HG02763 (cell line): ENCODE measurements at regions not wholly inside any gene's neighbourhood (a gene's known extent, or its start where the extent isn't known, plus 50 kb on each side); places are given as distances from the start of the nearest gene placed in this dataset.

Experiments used
- ATAC-seq: cut with Tn5 transposase; IDR thresholded peaks from one replicate; pipeline ENCODE4 v1.9.1; 2021; ENCODE audit warnings: mild to moderate bottlenecking, moderate library complexity; ENCODE audit not compliant: unreplicated experiment

DNA sequence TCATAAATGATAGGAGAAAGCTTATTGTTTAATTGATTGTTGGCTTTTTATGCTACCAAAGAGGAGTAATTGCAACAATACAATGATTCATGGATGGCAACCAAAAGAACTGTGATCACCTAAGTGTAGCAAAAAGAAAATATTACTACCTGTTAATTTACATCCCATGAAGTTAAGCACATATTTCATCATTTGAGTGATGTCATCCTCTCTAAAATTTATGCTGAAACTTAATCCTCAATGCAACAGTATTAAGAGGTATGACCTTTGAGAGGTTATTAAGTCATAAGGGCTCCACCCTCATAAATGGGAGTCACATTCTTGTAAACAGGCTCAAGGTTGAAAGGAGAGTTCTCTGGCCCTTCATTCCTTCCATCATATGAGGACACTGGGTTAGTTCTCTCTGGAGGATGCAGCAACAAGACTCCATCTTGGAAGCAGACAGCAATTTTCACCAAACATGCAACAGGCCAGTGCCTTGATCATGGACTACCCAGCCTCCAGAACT, 190.6 kb upstream of the GRIK2 start:
- no peak for ATAC-seq

DNA sequence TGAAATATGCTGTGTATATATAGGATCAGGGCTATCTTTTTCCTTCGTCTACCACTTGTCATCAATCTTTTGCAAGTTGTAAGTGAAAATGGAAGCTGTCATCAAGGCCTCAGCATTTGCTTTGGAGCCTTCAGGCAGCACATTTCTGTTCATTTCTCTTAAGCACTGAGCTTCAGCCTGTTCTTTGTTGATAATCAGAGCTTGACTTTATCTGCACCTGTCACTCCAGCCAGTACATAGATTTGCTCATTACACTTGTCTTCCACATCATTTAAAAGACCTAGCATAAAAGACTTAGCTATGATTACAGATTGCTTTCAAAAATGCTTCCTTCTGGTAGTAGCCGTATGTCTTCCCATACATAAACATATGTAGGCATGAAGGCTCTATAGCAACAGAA, 189.8 kb upstream of the GRIK2 start:
- ATAC-seq = no peak

DNA sequence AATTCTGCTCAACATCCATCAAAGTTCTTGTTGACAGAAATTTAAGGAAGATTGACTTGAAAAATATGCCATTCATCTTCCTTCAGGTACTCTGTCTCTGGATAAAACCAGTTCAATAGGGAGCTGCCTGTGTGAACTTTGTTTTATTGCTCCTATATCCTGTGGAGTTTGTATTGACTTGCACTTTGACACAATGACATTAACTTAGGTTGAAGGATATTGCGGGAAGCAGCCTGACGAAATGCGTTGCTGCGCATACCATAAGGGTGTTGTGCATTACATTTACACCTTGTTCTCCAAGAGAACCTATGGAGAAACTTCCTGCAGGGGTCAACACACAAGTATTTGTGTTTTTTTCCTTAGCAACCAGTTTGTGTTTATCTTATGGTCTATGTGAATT, 185.4 kb upstream of the GRIK2 start:
- ATAC-seq = no peak

DNA sequence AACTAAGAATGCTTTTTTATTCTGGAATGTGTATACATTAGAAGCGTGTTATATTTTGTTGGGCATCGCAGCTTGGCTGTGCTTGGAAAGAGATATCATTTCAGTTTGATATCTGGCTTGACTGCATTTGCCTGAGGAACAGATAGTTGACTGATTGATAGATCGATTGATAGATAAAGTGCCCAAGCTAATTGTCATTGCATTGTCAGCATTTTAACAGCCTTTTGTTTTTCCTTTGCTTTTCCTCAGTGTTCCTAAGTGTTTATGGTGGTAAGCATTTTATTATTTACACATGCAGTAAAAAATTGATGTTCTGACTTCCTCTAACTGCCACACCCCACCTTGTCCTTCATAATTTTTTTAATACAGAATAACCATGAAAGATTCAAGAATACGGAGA, 180.9 kb upstream of the GRIK2 start:
- ATAC-seq = no peak

DNA sequence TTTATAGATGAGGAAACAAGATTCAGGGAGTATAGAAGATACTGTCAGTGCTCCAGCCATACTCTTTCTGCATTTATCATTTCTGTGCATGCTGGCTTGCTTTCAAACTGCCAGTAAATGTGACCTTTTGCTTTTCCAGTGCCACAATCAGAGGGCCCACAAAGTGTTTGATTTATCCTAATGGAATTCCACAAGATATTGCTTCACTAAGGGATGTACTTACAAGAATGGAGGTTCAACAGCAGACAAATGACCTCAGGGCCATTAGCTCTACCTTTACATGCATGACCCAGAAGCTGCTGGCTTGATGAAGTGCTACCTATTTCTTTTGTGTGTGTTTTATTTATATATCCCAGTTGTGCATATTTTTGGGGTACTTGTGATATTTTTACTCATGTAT, 171.5 kb upstream of the GRIK2 start:
- ATAC-seq = no peak

DNA sequence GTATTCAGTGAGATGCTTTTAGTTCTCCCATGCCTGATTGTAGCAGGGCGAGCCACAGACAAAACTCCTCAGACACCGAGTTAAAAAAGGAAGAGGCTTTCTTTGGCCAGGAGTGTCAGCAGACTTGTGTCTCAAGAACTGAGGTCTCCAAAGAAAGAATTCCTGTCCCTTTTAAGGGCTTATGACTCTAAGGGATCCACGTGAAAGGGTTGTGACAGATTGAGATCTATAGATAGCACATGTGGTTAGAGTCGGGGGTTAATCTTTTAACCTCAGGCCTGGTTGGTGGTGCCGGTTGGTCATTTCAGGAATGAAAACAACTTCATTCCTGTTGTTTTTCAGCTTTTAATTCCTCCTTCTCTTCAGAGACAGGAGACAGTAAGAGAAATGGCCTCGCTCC, 168.8 kb upstream of the GRIK2 start:
- no peak for ATAC-seq

DNA sequence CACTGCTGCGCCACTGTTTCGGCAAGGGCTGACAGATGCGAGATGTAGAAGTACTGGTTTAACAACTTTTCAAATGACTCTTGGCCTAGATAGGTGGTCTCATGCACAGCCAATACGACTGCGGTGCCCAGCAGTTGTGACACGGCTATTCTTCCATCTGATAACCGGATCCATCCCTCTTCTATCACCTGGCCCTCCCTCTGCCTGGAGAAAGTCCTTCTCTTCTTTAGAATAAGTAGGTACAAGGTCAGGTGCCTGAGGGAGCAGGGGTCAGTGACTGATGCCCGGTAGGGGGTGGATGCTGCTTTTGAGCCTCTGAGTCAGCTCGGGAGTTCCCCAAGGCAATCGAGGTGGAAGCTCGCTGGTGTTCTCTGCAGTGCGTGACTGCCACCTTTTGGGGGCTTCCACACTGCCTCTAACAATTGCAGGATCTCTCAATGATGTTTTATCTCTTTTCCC, 166.8 kb upstream of the GRIK2 start:
- ATAC-seq = no peak

DNA sequence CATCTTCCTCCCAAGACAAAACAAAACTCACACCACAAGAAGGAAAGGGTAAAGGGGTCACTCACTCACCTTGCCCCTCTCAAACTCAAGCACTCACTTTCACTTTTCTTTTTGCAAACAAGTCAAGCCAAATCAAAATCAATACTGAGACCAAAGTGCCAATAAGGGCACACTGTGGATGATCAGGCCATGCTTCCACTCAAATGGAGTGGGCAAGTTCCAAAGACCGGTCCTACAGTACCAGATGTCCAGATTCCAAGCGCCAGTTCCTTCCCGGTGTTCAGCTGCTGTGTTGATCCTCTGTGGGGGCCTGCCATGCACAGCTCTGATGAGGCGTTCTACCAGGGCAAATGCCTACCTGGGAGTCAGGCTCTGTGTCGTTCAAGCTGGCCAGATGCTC, 162.6 kb upstream of the GRIK2 start:
- no peak for ATAC-seq

DNA sequence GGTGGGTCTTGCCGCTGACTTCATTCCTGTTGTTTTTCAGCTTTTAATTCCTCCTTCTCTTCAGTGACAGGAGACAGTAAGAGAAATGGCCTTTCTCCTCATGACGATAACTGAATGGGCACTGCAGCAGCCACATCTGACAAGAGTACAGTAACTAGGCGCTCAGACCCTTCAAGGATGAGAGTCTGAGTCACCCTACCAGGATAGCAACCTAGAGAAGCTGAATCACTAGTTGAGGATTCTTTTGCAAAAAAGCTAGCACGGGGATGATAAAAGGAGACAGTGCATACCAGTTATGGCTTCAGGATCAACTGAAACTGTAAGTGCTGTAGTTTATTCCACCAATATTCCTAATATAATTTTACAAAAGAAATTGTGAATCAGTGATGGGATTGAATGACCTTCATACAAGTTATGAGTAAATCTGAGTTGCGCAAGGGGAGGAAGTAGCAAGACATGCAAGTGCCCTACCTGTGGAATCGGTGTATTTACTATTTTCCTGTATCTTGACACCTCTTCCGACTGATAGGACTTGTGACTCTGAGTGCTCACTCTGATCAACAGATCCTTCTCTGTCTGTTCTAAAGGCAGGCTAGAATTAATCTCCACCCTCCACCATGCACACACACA, 161.8 kb upstream of the GRIK2 start:
- no peak for ATAC-seq

DNA sequence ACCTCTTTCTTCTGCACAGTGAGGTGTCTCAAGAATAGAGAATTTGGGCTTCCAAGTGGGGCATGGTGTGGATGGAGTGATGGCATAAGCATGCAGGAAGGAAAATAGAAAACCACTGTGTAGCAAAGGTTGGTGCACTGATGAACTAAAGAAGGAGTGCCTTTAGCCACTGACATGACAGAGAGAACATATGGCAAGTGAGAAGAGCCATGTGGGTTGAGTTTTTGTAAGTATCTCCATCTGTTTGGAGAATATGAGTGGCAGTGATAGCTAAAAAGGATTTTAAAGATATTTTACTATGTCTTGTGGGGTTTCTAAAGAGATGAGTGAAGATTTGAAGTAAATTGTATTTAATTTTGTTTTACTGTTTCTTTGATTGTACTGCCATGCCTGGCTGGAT, 160.5 kb upstream of the GRIK2 start:
- ATAC-seq = no peak

DNA sequence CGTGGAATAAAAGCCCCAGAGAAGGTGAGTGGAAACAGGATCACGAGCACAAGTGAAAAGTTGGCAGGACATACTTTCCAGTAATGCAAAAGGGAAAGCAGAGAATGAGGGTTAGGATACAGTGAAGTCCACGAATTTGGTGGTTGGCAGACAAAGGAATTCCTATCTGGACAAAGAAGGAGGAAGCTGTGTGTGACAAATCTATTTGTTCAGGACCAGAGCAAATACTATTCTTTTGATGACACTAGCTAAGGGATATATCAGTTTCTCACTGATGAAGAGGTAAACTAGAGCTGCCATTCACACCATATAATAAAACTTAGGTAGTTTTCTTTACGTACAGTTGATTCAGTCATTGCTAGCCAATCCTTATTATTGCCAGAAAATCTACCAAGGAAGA, 156.8 kb upstream of the GRIK2 start:
- ATAC-seq = no peak

DNA sequence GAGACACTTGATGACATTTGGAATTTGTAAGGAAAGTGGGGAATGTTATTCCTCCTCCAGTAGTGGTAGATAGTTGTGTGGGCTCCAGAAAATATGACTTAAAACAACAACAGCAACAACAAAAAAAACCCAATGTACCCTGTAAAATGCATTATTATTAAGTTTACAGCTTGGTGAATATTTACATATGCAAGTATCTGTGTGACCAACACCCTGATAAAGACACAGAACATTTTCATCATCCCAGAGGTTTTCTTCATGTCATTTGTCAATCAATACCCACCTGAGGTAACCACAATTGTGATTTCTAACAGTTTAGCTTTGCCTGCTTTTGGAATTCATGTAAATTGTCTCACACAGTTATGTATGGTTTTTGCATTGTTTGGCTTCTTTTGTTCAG, 152.1 kb upstream of the GRIK2 start:
- no peak for ATAC-seq

DNA sequence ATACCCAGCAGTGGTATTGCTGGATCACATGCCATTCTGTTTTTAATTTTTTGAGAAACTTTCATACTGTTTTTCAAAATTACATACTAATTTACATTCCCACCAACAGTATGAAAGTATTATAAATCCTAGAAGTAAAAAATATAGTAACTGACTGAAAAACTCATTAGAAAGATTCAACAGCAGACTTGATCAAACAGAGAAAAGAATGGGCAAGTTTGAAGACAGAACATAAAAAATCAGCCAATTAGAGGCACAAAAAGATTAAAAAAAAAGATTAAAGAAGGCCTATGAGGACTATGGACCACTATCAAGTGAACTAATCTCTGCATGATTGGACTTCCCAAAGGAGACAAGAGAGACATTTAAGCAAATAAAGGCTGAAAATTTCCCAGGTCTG, 144.0 kb upstream of the GRIK2 start:
- no peak for ATAC-seq

DNA sequence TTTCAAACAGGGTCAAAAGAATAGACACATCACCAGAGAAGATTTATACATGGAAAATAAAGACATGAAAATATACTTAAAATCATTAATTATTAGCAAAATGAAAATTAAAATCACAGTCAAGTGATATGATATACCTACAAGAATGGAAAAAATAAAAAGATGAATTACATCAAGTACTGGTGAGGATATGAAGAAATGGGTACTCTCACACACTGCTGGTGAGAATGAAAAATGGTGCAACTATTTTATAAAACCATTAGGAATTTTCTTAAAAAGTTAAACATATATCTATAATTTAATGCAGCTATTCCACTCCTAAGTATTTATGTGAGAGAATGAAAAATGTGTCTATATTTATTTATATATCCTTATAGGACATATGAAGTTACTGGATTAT, 136.3 kb upstream of the GRIK2 start:
- ATAC-seq = no peak

DNA sequence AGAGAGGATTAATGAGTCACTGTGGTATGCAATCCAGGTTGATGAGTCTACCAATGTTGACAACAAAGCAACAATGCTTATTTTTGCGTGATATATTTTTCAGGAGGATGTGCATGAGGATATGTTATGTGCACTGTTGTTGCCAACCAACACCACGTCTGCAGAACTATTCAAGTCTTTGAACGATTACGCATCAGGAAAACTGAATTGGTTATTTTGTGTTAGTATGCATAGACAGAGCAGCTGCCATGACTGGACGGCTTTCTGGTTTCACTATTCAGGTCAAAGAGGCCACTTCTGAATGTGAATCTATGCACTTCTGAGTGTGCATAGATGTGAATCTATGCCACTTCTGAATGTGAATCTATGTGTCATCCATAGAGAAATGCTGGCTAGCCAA, 134.0 kb upstream of the GRIK2 start:
- ATAC-seq = no peak

DNA sequence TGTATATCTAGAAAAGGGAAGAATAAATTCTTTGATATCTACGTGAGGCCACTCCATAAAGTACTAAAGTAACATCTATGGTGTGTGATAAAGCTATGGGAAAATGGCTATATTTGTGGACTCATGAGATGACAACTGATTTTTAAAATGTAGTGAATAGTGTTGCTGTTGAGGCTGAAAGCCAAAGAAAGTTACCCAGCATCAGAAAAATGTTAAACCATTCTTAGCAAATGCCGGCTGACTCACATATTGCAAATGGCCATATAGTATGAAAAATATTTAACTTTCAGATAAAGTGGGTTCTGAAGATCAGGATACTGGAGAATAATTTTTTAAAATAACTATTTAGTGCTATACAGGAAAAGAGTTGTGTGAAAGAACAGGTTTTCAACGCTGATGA, 129.9 kb upstream of the GRIK2 start:
- no peak for ATAC-seq

DNA sequence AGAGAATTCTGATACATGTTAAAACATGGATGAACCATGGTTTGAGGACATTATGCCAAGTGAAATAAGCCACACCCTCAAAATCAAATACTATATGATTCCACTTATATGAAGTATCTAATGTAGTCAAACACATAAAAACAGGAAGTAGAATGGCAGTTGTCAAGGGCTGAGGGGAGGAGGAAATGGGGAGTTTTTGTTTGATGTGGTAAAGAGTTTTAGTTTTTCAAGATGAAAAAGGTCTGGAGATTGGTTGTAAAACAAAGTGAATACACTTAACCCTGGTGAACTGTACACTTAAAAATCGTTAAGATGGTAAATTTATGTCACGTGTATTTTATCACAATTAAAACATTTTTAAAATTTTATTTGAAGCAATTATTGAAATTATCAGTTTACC, 127.4 kb upstream of the GRIK2 start:
- no peak for ATAC-seq

DNA sequence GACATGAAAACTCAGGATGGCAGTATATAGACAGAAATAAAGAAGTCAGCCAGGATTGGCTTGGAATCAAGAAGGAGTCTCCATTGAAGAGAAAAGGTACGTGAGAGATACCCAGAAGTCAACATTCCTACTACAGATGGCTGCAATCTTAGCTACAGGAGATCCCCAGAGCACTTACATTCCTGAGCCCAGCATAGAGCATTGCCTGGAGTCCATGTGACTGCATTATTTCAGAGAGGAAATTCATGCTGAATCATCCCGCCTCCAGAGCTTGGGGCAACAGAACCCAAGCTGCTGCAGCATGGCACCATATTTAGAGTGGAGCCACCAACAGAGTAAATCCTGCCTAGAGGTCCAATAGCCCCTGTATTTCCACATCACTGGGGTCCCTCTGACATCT, 125.0 kb upstream of the GRIK2 start:
- ATAC-seq = no peak

DNA sequence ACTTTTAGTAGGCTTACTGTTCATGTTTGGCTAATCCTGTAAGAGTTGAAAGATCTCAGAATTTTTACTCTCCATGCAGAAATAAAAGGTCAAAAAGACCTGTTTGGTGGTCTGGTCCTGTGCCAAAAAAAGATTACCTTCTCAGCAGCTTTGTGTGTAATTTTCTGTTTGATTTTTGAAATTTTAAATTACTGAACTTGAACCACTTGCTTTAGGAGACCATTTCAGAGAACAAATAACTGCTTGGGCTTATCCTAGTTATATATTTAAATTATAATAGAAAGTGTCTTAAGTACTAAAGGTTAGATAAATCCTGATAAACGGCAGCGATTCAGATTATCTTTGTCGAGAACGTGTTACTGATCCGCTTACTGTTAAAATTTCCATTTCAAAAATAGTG, 118.3 kb upstream of the GRIK2 start:
- no peak for ATAC-seq

DNA sequence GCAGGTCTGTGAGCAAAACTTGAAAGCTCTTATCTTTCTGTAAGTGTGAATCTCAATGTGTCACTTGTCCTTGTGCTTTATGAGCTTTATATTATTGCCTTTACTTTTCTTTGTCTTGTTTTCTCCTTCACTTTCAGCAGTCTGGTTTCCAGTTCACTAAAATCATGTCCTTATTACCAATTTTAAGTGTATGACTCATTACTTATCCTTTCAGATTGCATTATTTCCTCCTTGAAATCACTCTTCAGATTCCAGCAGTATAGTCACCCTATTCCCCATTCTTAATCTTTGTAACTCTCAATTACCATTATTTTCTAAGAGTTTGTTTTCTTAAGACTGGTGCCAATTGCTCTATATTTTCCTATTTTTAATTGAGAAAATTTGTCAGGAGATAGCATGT, 117.4 kb upstream of the GRIK2 start:
- no peak for ATAC-seq

DNA sequence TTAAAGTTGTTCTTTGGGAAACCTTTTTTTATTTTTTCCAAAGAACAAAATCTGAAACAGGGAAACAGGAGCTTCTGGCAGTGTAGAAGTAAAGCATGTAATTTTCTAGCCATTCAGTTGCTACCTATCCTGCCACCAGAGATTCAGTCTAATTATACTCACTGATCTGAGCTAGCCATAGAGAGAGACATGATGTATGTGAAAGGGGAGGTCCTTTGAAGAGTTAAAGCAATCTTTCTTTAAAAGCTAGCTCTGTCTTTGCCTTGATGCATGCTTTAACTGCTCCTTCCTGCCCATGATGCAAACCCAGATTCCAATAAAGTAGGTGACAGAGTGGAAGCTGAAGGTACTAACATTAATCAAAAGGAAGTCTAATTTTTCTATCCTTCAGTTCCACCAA, 114.1 kb upstream of the GRIK2 start:
- ATAC-seq = no peak

DNA sequence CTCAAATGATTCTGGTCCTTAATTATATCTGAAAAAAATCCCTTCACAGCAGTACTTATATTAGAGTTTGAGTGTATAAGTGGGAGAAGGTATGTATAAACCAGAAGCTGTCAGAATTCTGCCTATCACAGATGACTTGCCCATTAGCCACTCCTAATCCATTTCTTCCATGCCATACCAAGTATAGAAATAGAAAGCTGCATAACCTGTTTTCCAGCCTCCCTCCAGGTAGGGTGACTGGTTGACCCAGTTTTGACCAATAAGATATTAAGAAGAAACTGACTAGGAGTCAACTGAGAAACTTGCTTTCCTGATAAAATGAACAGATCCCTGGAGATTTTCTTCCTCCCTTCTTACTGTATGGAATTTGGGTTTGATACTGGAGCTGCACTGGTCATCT, 112.2 kb upstream of the GRIK2 start:
- ATAC-seq = no peak

DNA sequence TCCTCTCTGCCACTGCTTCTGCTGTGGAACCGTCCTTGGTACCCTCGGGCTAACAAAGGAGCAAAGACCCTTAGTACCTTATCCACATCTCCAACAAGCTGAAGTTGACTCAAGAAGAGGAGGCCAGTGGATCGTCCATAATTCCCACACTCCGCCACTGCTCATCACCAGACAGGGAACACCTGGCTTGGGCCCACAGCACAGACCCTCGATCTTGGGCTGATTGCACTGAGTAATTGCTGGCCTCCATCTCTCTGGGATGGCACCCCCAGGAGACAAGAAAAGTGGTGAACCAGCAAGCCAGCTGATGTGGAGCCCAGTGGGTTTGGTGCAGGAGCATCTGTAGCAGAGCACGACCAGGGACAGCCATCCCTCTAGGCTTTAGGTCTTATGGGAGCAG, 109.4 kb upstream of the GRIK2 start:
- ATAC-seq = no peak
